ENCODE measurements at regions not wholly inside any gene's neighbourhood (a gene's known extent, or its start where the extent isn't known, plus 50 kb on each side); places are given as distances from the start of the nearest gene placed in this dataset.

GRCh38 chr7:84304407-84304806 is 109.8 kb upstream of the SEMA3A start:
- TF ChIP-seq CTCF (IDR thresholded peaks at IDR 0.05) (no peak), POLR2A (IDR thresholded peaks at IDR 0.05) (no peak)
